ENCODE measurements at regions not wholly inside any gene's neighbourhood (a gene's known extent, or its start where the extent isn't known, plus 50 kb on each side); places are given as distances from the start of the nearest gene placed in this dataset.

- no peak for ATAC-seq (replicated peaks)
- H3K27me3 Mint-ChIP-seq, result peaks cover 3% of the 10 kb centered on the region
- H3K4me1 Mint-ChIP-seq, result no peaks in the 10 kb centered on the region
- H3K36me3 Mint-ChIP-seq (ENCODE audit: low read depth), result no peaks in the 10 kb centered on the region
- H3K4me3 Mint-ChIP-seq, result no peak overlapping the region
- peaks cover 7% of the 10 kb centered on the region for H3K9me3 Mint-ChIP-seq
- H3K27ac Mint-ChIP-seq, result no peak overlapping the region
Measured at GRCh38 chr6:121855521-121855920, 420.1 kb downstream of the GJA1 start.

DNA sequence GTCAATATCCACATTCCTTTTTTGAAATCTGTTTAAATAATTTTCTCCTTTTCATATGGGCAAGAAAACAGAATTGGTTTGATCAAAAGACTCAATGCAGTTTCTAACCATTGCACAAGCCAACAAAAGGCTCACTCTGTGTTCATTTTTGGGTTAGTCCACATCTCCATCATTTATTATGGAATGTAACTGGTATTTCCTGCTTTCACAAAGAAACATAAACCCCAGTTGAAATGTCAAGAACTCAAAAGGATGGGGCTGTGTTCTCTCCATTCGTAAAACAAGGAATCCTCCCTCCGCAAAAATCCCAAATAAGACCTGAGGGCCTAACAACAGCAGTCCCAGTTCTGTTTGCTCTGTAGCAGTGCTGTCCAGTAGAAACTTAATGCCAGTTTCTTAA, 420.9 kb downstream of the GJA1 start:
- peaks cover 3% of the 10 kb centered on the region for H3K27me3 Mint-ChIP-seq
- no peak overlapping the region for H3K27ac Mint-ChIP-seq
- no peak overlapping the region for H3K4me3 Mint-ChIP-seq
- H3K4me1 Mint-ChIP-seq, result no peaks in the 10 kb centered on the region
- peaks cover 7% of the 10 kb centered on the region for H3K9me3 Mint-ChIP-seq
- H3K36me3 Mint-ChIP-seq (ENCODE audit: low read depth), result no peaks in the 10 kb centered on the region
- no peak for ATAC-seq (replicated peaks)

- Mint-ChIP-seq H3K36me3 (ENCODE audit: low read depth) (no peaks in the 10 kb centered on the region), H3K9me3 (peaks cover 14% of the 10 kb centered on the region)
Measured at GRCh38 chr6:121857551-121857950, 422.1 kb downstream of the GJA1 start.

GRCh38 chr6:121858310-121858709, 422.9 kb downstream of the GJA1 start:
- no peak for ATAC-seq (replicated peaks)
- H3K4me3 Mint-ChIP-seq, result no peak overlapping the region
- no peak overlapping the region for H3K27ac Mint-ChIP-seq
- peaks cover 14% of the 10 kb centered on the region for H3K9me3 Mint-ChIP-seq
- H3K4me1 Mint-ChIP-seq, result no peaks in the 10 kb centered on the region
- H3K36me3 Mint-ChIP-seq (ENCODE audit: low read depth), result no peaks in the 10 kb centered on the region
- peaks cover 3% of the 10 kb centered on the region for H3K27me3 Mint-ChIP-seq

More at GRCh38 chr6:121857551-121857950, 422.1 kb downstream of the GJA1 start:
- H3K4me1 Mint-ChIP-seq, result no peaks in the 10 kb centered on the region
- ATAC-seq (replicated peaks), result no peak
- H3K4me3 Mint-ChIP-seq, result no peak overlapping the region
- no peak overlapping the region for H3K27ac Mint-ChIP-seq
- peaks cover 3% of the 10 kb centered on the region for H3K27me3 Mint-ChIP-seq

GRCh38 chr6:121858986-121859385, 423.5 kb downstream of the GJA1 start:
- no peaks in the 10 kb centered on the region for H3K4me1 Mint-ChIP-seq
- no peak overlapping the region for H3K27ac Mint-ChIP-seq
- no peak for ATAC-seq (replicated peaks)
- H3K27me3 Mint-ChIP-seq, result peaks cover 3% of the 10 kb centered on the region
- peaks cover 14% of the 10 kb centered on the region for H3K9me3 Mint-ChIP-seq
- H3K36me3 Mint-ChIP-seq (ENCODE audit: low read depth), result no peaks in the 10 kb centered on the region
- H3K4me3 Mint-ChIP-seq, result no peak overlapping the region

GRCh38 chr6:121865811-121866210, 430.4 kb downstream of the GJA1 start:
- Mint-ChIP-seq H3K9me3 (peaks cover 7% of the 10 kb centered on the region), H3K4me1 (no peaks in the 10 kb centered on the region), H3K4me3 (no peak overlapping the region), H3K27me3 (no peaks in the 10 kb centered on the region), H3K27ac (no peak overlapping the region), H3K36me3 (ENCODE audit: low read depth) (no peaks in the 10 kb centered on the region)
- no peak for ATAC-seq (replicated peaks)

DNA sequence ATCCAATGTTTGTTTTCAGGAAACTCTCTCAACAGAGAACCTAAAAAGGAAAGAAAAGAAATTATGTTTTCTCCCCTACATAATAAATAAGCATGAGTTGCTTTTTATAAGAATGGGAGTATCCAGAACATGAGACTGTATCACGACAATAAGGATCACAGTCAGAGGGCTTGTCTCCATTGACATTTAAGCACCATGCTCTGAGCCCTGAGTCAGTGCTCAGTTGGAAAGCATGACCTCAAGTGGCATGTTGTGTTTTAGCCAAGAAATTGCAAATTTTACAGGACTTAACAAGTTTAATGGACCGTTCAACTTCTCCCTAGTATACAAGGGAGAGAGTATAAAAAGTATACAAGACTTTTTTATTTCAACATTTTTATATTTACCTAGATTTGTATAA, 431.6 kb downstream of the GJA1 start:
- no peaks in the 10 kb centered on the region for H3K4me1 Mint-ChIP-seq

DNA sequence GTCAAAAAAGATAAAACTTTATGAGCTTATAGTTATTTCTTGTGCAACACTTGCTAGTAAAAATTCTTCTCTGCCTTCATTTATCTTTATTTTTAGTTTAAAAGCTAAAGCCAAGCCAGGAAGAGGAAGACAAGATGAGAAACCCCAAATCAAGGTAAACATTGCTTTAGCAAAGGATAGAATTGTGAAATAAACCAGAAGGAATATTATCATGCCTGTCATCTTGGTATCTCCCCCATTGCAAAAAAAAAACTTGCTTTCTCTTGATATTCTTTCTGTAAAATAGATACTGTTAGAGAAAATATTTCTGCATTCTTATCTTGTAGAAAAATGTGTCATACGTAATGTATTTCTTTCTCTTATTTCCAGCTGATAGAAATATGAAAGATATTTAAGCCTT, 432.8 kb downstream of the GJA1 start:
- Mint-ChIP-seq H3K36me3 (ENCODE audit: low read depth) (no peaks in the 10 kb centered on the region), H3K27me3 (no peaks in the 10 kb centered on the region), H3K4me3 (no peak overlapping the region), H3K4me1 (no peaks in the 10 kb centered on the region), H3K9me3 (peaks cover 5% of the 10 kb centered on the region), H3K27ac (no peak overlapping the region)
- ATAC-seq (replicated peaks), result no peak

More for the DNA sequence above, 431.6 kb downstream of the GJA1 start:
- H3K27me3 Mint-ChIP-seq, result no peaks in the 10 kb centered on the region
- H3K27ac Mint-ChIP-seq, result no peak overlapping the region
- ATAC-seq (replicated peaks), result no peak
- H3K36me3 Mint-ChIP-seq (ENCODE audit: low read depth), result no peaks in the 10 kb centered on the region
- no peak overlapping the region for H3K4me3 Mint-ChIP-seq
- peaks cover 6% of the 10 kb centered on the region for H3K9me3 Mint-ChIP-seq

DNA sequence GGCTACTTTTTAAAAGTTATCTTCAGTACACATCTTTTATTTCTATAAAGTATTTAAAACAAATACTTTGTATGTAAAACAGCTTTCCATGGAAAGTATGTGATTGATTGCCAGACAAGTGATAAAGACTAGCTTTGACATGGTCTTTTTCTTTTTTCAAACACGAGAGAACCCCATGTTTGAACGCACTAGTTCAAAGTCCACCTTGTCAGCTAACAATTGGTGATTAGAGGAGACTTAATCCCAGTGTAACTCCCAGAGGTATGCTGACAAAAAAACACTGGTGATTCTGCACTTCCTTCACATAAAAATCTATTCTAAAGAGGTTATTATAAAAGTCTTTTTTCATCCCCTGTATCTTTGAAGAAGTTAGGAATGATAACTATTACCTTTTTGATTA, 438.1 kb downstream of the GJA1 start:
- Mint-ChIP-seq H3K4me3 (no peak overlapping the region), H3K27me3 (no peaks in the 10 kb centered on the region), H3K36me3 (ENCODE audit: low read depth) (no peaks in the 10 kb centered on the region), H3K9me3 (peaks cover 5% of the 10 kb centered on the region), H3K27ac (no peak overlapping the region), H3K4me1 (no peaks in the 10 kb centered on the region)
- ATAC-seq (replicated peaks), result no peak

- Mint-ChIP-seq H3K27ac (no peak overlapping the region), H3K4me1 (no peaks in the 10 kb centered on the region), H3K27me3 (no peaks in the 10 kb centered on the region), H3K4me3 (no peak overlapping the region), H3K9me3 (no peaks in the 10 kb centered on the region), H3K36me3 (ENCODE audit: low read depth) (no peaks in the 10 kb centered on the region)
- ATAC-seq (replicated peaks), result no peak
Measured at GRCh38 chr6:121876721-121877120, 441.3 kb downstream of the GJA1 start.

DNA sequence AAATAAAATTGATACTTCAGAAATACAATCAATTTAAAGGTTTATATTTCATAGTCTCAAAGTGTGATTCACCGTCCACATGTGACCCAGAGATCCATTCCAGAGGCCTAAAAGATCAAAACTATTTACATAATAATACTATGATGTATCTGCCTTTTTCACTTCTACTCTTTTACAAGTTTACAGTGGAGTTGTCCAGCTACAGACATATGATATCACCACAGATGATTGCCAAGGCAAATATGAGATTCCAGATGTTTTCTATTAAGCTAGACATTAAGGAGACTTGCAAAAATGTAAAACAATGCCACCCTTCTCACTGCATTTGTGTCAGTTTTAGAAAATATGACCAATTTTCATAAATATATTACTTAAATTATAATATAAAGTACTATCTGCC, 443.7 kb downstream of the GJA1 start:
- Mint-ChIP-seq H3K27ac (no peak overlapping the region), H3K36me3 (ENCODE audit: low read depth) (no peaks in the 10 kb centered on the region), H3K27me3 (no peaks in the 10 kb centered on the region), H3K4me3 (no peak overlapping the region), H3K9me3 (no peaks in the 10 kb centered on the region), H3K4me1 (no peaks in the 10 kb centered on the region)
- no peak for ATAC-seq (replicated peaks)

GRCh38 chr6:121880831-121881230, 445.4 kb downstream of the GJA1 start:
- no peak for ATAC-seq (replicated peaks)
- Mint-ChIP-seq H3K4me3 (no peak overlapping the region), H3K27me3 (no peaks in the 10 kb centered on the region), H3K9me3 (no peaks in the 10 kb centered on the region), H3K36me3 (ENCODE audit: low read depth) (no peaks in the 10 kb centered on the region), H3K27ac (no peak overlapping the region), H3K4me1 (no peaks in the 10 kb centered on the region)

DNA sequence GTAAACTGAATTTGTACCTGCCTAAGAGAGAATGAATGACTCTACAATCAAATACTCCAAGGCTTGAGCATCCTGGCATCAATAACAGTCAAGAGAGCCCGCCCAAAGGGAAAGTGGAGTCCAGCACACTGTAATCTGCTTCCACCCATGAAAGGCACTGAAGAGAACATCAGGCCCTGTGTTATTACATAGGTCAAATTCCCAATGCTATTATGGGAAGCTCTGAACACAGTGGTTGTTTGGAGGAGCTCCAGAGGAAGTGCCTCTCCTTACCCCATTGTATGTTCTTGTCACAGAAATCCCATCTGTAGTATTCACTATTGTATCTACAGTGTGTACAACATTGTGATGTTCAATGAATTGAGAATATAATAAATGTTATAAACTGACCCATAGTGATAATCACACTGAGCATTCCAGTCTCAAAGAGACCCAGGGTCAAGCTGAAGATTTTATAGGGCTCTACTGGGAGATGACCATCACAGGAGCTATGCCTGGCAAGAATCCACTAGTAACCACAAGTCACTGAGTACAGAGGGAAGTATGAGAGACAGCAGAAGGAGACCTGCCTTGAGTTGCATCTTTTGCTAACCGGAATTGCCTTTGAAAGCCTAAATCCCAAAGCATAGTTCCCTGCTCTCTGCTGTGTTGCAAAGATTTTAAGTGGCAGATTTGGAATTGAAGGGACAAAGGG, 446.7 kb downstream of the GJA1 start:
- Mint-ChIP-seq H3K4me3 (no peak overlapping the region), H3K27me3 (no peaks in the 10 kb centered on the region), H3K4me1 (no peaks in the 10 kb centered on the region), H3K27ac (no peak overlapping the region), H3K36me3 (ENCODE audit: low read depth) (no peaks in the 10 kb centered on the region), H3K9me3 (no peaks in the 10 kb centered on the region)
- ATAC-seq (replicated peaks), result no peak

DNA sequence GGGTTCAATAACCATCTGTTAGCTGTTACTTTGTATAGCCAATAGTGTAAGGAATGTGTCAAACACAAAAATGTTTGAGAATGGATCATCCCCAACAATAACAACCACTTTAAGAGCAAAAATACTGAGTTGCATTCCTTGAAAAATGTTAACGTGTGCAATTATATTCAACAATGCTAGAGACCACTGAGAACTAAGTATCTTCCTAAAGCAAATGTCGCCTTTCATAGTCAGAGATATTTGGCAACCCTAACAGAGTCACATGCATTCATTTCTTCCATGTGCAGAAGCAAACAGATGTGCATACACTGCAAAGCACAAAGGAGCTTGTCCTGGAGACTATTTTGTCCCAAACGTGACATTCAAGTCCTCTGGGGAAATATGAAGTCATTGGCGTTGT, 448.6 kb downstream of the GJA1 start:
- H3K27me3 Mint-ChIP-seq, result no peaks in the 10 kb centered on the region
- ATAC-seq (replicated peaks), result no peak
- no peaks in the 10 kb centered on the region for H3K9me3 Mint-ChIP-seq
- H3K4me3 Mint-ChIP-seq, result no peak overlapping the region
- no peak overlapping the region for H3K27ac Mint-ChIP-seq
- H3K4me1 Mint-ChIP-seq, result no peaks in the 10 kb centered on the region
- no peaks in the 10 kb centered on the region for H3K36me3 Mint-ChIP-seq (ENCODE audit: low read depth)

GRCh38 chr6:121884620-121885019, 449.2 kb downstream of the GJA1 start:
- no peak overlapping the region for H3K27ac Mint-ChIP-seq
- H3K4me3 Mint-ChIP-seq, result no peak overlapping the region
- ATAC-seq (replicated peaks), result no peak
- H3K4me1 Mint-ChIP-seq, result no peaks in the 10 kb centered on the region
- H3K36me3 Mint-ChIP-seq (ENCODE audit: low read depth), result no peaks in the 10 kb centered on the region
- H3K27me3 Mint-ChIP-seq, result no peaks in the 10 kb centered on the region
- no peaks in the 10 kb centered on the region for H3K9me3 Mint-ChIP-seq

Measured in activated T-helper 17 cell treated with anti-CD3 and anti-CD28 coated beads, Interleukin-2, amount 50 U/mL, for 72 hours (primary cell).